Mucosa of stomach (tissue), 1 donor: ENCODE measurements at regions not wholly inside any gene's neighbourhood (a gene's known extent, or its start where the extent isn't known, plus 50 kb on each side); places are given as distances from the start of the nearest gene placed in this dataset.

Source experiments
- H3K27me3 ChIP-seq: one replicate; pipeline ENCODE4 v1.7.0; 2013; ENCODE audit warnings: mild to moderate bottlenecking, low read length; ENCODE audit not compliant: control insufficient read depth, insufficient read depth
- H3K36me3 ChIP-seq: one replicate; pipeline ENCODE4 v1.7.0; 2013; ENCODE audit warnings: low read length; ENCODE audit not compliant: control insufficient read depth, insufficient read depth
- H3K4me1 ChIP-seq: one replicate; pipeline ENCODE4 v1.7.0; 2013; ENCODE audit warnings: mild to moderate bottlenecking, low read length; ENCODE audit not compliant: control insufficient read depth, insufficient read depth
- H3K4me3 ChIP-seq: one replicate; pipeline ENCODE4 v1.7.0; 2013; ENCODE audit warnings: low read length
- H3K9ac ChIP-seq: one replicate; pipeline ENCODE4 v1.7.0; 2013; ENCODE audit warnings: mild to moderate bottlenecking, low read length, moderate library complexity
- H3K9me3 ChIP-seq: one replicate; pipeline ENCODE4 v1.7.0; 2013; ENCODE audit warnings: mild to moderate bottlenecking, low read length, moderate library complexity; ENCODE audit not compliant: control insufficient read depth
- donor health status: Pancreatic carcinoma.

DNA sequence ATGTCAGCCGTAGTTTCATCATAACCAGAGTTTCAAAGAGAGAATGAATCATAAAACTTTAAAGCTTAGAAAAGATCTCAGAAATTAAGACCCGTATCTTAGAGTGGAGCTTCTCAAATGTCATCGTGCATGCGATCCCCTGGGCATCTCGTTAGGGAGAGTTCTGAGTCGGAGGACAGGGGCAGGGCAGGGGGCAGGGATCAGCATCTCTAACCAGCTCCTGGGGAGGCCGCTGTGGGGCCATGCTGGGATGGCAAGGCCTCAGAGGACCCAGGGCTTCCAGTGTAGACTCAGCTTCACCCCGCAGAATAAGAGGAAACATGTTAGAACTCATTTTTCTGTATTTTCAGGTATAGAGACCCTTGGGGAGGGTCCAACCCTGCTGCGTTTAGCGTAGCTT lies 72.0 kb upstream of the AFDN start:
- Histone ChIP-seq H3K36me3 (no peaks in the 10 kb centered on the region), H3K4me1 (peaks cover 17% of the 10 kb centered on the region), H3K4me3 (no peak overlapping the region), H3K27me3 (no peaks in the 10 kb centered on the region), H3K9me3 (no peaks in the 10 kb centered on the region), H3K9ac (no peak overlapping the region)

DNA sequence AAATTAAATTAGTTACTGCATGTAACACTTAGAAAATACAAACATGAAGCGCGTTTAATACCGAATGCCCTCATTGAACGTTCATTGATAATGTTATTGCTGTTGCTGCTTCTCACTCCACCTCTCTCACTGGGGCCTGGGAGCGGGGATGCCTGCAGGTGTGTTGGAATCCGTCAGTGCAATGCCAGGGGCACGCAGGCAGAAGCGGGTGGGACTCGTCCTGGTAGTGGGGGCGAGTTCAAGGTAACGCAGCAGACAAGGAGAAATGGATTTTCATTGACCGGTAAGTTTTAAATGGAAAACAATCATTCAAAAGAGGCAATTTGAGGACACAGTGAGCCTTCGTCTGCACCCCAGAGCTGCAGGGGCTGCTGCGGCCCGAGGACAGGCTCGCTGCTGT lies 71.2 kb upstream of the AFDN start:
- Histone ChIP-seq H3K36me3 (no peaks in the 10 kb centered on the region), H3K4me1 (peaks cover 14% of the 10 kb centered on the region), H3K4me3 (no peak overlapping the region), H3K27me3 (no peaks in the 10 kb centered on the region), H3K9ac (no peak overlapping the region), H3K9me3 (no peaks in the 10 kb centered on the region)

DNA sequence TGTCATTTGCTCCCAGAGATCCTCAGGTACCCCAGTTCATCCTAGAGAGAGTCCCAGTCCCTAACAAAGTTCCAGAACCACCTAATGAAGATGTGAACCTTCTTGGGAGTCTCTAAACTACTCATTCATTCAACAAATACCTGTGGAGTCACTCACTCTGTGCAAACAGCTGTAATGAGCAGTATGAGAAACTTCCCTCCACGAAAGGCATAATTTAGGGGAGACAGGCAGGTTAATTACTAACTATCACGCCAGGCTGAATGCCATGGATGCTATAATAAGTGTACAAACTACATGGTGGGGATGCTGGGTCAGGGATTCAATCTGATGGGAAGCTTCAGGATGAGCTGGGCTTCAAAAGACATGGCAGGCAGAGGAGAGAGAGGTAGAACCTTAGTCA lies 70.1 kb upstream of the AFDN start:
- Histone ChIP-seq H3K27me3 (no peaks in the 10 kb centered on the region), H3K4me1 (peaks cover 13% of the 10 kb centered on the region)

DNA sequence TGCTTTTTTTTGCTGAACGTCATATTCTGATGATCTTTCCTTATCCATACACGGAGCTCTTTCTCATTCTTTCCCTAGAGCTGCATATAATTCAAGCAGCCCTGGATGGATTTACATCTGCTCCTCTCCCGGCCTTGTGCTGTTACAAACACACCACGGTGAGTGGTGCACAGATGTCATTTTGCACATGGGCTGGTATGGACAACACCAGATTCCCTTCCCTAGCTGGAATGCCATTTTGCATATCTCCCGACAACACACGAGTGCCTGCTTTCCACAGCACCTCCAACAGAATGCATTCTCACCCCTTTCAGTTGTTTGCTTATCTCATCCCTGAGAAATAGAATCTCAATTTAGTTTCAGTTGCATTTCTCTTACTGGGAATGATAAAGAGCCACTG lies 69.5 kb upstream of the AFDN start:
- Histone ChIP-seq H3K27me3 (no peaks in the 10 kb centered on the region), H3K36me3 (no peaks in the 10 kb centered on the region), H3K4me3 (no peak overlapping the region), H3K9ac (no peak overlapping the region), H3K4me1 (peaks cover 16% of the 10 kb centered on the region), H3K9me3 (no peaks in the 10 kb centered on the region)

More for the DNA sequence above, 70.1 kb upstream of the AFDN start:
- no peak overlapping the region for H3K9ac ChIP-seq
- H3K36me3 ChIP-seq, result no peaks in the 10 kb centered on the region
- H3K9me3 ChIP-seq, result no peaks in the 10 kb centered on the region
- no peak overlapping the region for H3K4me3 ChIP-seq

DNA sequence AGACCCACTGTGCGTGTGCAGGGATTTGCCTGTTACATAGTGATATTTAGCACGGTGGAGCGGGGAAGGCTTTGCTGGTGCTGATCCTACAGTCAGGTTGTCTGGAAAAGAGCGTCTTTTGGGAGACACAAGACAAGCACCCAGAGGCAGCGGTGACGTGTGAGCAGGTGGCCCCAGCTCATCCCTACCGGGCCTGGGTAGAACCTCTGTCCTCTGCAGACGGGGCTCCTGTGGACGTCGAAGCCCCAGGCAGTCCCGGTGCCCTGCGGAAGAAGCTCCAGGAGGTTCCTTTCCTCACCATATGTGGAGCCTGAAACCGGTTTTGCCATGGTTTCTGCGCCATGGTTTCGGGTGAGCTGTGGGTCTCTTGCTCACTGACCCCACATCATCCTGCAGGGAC lies 68.9 kb upstream of the AFDN start:
- Histone ChIP-seq H3K9me3 (no peaks in the 10 kb centered on the region), H3K27me3 (no peaks in the 10 kb centered on the region), H3K4me3 (no peak overlapping the region), H3K36me3 (no peaks in the 10 kb centered on the region), H3K4me1 (peaks cover 19% of the 10 kb centered on the region), H3K9ac (no peak overlapping the region)

DNA sequence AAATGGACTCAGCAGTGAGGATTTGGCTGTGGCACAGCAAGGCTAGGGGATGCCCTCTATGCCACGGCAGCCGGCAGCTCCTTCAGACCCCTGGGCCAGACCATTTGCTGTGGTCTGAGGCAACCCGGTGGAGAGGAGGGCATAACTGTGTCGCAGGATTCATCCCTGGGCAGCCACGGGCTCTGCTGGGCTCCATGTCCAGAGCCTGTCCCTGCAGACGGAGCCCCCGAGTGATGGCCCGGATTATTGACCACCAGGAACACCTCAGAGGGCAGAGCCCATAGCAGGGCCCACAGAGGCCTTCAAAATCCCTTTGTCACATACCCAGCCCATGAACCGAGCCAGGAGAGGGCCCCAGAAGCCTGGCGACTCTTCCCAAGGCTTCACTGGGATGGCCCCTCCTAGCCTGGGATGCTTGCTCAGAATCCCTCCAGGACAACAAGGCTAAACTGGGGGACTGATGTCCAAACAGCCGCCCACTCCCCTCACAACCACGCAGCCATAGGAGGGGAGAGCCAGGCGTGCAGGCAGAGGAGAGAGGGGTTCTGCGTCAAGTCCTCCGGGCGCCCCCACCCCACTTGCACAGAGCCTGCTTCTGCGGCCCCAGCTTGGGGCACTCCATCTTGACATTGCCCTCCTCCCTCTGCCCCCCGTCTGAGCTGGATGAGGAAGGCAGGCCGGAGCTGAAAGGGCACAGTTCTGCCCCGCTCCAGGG lies 68.2 kb upstream of the AFDN start:
- H3K4me1 ChIP-seq, result peaks cover 19% of the 10 kb centered on the region
- no peaks in the 10 kb centered on the region for H3K27me3 ChIP-seq
- H3K9me3 ChIP-seq, result no peaks in the 10 kb centered on the region
- H3K9ac ChIP-seq, result no peak overlapping the region
- H3K36me3 ChIP-seq, result no peaks in the 10 kb centered on the region
- no peak overlapping the region for H3K4me3 ChIP-seq

DNA sequence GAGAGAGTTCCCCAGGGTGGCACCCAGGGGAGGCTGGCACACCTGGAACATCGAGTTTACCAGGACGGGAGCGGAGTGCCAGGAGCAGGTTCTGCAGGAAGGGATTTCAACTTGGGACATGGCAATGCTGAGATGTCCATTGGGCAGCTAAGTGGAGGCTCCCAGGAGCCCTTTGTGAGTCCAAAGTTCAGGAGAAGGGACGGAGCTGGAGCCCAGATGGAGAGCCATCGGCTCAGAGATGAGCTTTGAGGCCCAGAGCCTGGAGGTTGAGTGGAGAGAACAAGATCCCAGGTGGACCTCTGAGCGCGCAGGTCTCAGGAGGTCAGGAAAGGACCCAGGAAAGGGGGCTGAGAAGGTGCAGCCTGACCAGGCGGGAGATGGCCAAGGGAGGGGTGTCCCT lies 67.5 kb upstream of the AFDN start:
- H3K9ac ChIP-seq, result no peak overlapping the region
- no peaks in the 10 kb centered on the region for H3K9me3 ChIP-seq
- no peak overlapping the region for H3K4me3 ChIP-seq
- no peaks in the 10 kb centered on the region for H3K36me3 ChIP-seq
- no peaks in the 10 kb centered on the region for H3K27me3 ChIP-seq
- peaks cover 19% of the 10 kb centered on the region for H3K4me1 ChIP-seq

DNA sequence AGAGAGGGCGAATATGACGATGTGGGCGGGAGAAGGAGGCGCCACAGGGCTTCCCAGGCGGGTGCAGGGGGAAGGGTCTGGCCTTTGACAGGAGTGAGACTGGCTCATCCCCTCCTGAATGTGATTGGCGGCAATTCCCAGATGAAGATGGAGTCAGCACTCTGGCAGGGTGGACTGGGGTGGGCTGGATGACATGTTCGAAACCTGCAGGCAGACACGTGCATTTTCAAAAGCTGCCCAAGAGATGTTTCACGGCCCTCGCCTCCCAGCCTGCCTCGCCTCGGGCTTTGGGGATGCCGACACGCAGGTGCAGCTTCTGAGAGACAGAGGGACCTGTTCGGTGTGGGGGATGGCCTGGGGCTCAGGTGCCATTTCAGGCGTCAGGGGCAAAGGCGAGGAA lies 66.8 kb upstream of the AFDN start:
- H3K9ac ChIP-seq, result no peak overlapping the region
- no peaks in the 10 kb centered on the region for H3K9me3 ChIP-seq
- H3K36me3 ChIP-seq, result no peaks in the 10 kb centered on the region
- no peak overlapping the region for H3K4me3 ChIP-seq
- H3K4me1 ChIP-seq, result peaks cover 19% of the 10 kb centered on the region
- no peaks in the 10 kb centered on the region for H3K27me3 ChIP-seq

DNA sequence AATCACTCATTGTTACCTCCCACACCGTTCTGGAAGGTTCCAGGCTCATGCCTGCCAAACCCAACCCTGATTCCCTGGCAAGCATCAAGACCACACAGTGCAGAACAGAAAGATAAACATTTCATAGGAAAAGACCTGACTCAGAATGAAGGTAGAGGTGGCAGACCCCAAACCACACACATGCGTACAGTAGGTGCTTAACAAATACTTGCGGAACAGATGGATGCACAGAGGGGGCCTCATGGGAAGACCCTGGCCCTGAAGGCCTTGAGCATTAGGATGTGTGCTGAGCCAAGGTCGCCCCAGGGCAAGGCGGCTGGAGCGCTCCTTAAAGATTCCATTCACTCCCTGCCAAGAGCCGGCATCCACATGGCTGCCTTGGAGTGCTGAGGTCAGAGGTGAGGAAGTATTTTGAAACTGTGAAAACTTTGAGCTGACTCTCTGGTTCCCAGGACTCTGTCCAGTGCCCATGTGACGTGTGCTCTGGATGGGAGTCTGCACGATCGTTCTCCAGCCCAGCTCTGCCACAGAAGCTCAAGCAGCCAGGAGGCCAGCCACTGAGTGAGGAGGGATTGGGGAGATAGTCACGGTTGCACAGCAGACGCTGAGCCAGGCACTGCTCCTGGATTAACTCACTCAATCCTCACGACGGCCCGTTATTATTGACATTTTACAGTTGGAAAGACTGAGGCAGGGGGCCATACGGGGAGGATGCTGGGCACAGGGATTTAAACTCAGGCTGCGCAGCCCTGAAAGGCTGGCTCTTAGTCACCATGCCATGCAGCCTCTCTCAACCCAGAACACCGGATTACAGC lies 65.5 kb upstream of the AFDN start:
- no peak overlapping the region for H3K4me3 ChIP-seq
- no peak overlapping the region for H3K9ac ChIP-seq

DNA sequence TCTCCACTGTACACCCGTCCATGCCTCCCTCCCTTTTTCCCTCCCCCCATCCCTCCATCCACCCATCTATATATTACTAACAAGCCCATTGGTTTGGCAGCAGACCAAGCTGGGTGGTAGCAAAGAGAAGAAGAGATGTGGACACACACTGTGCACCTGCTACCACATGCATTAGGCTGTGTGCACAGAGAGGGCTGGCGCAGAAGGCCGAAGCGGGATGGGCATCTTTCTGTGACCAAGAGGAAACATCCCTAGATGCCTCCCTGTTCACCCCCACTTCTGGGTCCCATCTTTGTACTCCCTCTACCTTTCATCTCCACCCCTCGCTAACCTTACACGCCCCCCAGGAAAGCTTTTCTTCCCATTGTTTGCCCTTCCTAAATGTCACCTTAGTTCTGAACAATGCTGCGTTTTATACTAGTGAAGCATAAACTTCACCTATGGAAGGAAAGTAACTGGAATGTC lies 64.9 kb upstream of the AFDN start:
- peaks cover 19% of the 10 kb centered on the region for H3K4me1 ChIP-seq
- H3K27me3 ChIP-seq, result no peaks in the 10 kb centered on the region
- no peaks in the 10 kb centered on the region for H3K36me3 ChIP-seq
- no peak overlapping the region for H3K9ac ChIP-seq
- H3K9me3 ChIP-seq, result no peaks in the 10 kb centered on the region
- no peak overlapping the region for H3K4me3 ChIP-seq

More for the DNA sequence above, 65.5 kb upstream of the AFDN start:
- Histone ChIP-seq H3K27me3 (no peaks in the 10 kb centered on the region), H3K4me1 (peaks cover 19% of the 10 kb centered on the region), H3K9me3 (no peaks in the 10 kb centered on the region), H3K36me3 (no peaks in the 10 kb centered on the region)

DNA sequence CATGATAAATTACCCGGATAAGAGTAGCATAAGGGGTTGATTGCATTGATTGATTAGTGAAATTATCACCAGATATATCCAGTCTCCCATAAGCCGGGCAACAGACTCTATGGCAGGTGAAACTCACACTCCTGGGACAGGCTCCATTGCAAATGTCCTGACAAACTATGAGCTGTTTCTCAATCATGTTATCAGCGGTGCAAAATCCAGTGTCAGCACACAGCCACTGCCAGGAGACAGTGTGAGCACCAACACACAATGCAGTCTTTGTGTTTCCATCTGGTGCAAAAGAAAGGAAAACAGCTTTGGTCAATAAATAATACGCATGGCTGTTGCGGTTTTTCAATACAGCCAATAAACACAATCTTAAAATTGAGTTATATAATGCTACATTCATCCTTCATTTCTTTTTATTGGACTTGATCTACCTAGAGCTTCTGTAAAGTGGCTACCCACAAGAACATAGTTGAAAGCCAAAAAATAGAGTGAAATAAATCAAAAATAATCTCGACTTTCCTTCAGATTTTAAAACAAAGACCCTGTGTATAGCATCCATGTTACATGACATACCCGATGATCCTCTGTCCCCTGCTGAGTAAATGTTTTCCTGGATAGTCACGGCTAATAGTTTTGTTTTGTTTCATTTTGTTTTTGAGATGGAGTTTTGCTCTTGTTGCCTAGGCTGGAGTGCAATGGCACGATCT lies 64.3 kb upstream of the AFDN start:
- H3K4me1 ChIP-seq, result peaks cover 19% of the 10 kb centered on the region
- H3K9ac ChIP-seq, result no peak overlapping the region
- no peak overlapping the region for H3K4me3 ChIP-seq

More for the DNA sequence above, 64.3 kb upstream of the AFDN start:
- H3K9me3 ChIP-seq, result no peaks in the 10 kb centered on the region
- H3K36me3 ChIP-seq, result no peaks in the 10 kb centered on the region
- H3K27me3 ChIP-seq, result no peaks in the 10 kb centered on the region
